Hematopoietic multipotent progenitor cell treated with erythropoietin and hydrocortisone succinate and interleukin-3 and kit ligand, for 4 days (in vitro differentiated cells): ENCODE measurements at regions not wholly inside any gene's neighbourhood (a gene's known extent, or its start where the extent isn't known, plus 50 kb on each side); places are given as distances from the start of the nearest gene placed in this dataset.
A peak's percentile ranks its signal among the peaks of the same experiment; 100 is the strongest.
"Not testable (repeated sequence)": the region's sequence is repeated elsewhere in the genome, so short reads cannot be mapped to it uniquely, and the experiment has no call there.

Experiments
- DNase-seq: peaks from one replicate; pipeline ENCODE4 v3.0.0-alpha.2; 2015

- no peak for DNase-seq
Measured at GRCh38 chr21:41630249-41630648, 122.3 kb upstream of the TMPRSS2 start.

GRCh38 chr21:41628256-41628655 is 120.3 kb upstream of the TMPRSS2 start:
- no peak for DNase-seq

- no peak for DNase-seq
Measured at GRCh38 chr21:41627428-41627827, 119.5 kb upstream of the TMPRSS2 start.

GRCh38 chr21:41626021-41626420 is 118.1 kb upstream of the TMPRSS2 start:
- DNase-seq = no peak

- DNase-seq = no peak
Measured at GRCh38 chr21:41625428-41625827, 117.5 kb upstream of the TMPRSS2 start.

- no peak for DNase-seq
Measured at GRCh38 chr21:41624674-41625310, 116.8 kb upstream of the TMPRSS2 start.

GRCh38 chr21:41623945-41624344 is 116.0 kb upstream of the TMPRSS2 start:
- no peak for DNase-seq

GRCh38 chr21:41622831-41623548 is 115.0 kb upstream of the TMPRSS2 start:
- no peak for DNase-seq

- DNase-seq = no peak
Measured at GRCh38 chr21:41622201-41622600, 114.2 kb upstream of the TMPRSS2 start.

GRCh38 chr21:41621513-41621912 is 113.6 kb upstream of the TMPRSS2 start:
- no peak for DNase-seq

GRCh38 chr21:41620982-41621381 is 113.0 kb upstream of the TMPRSS2 start:
- DNase-seq = no peak

GRCh38 chr21:41620541-41620940 is 112.6 kb upstream of the TMPRSS2 start:
- DNase-seq = no peak

- no peak for DNase-seq
Measured at GRCh38 chr21:41616031-41616591, 108.2 kb upstream of the TMPRSS2 start.

GRCh38 chr21:41615613-41616012 is 107.7 kb upstream of the TMPRSS2 start:
- no peak for DNase-seq

GRCh38 chr21:41614511-41614910 is 106.6 kb upstream of the TMPRSS2 start:
- DNase-seq = no peak

GRCh38 chr21:41613533-41613909 is 105.6 kb upstream of the TMPRSS2 start:
- no peak for DNase-seq

- peak; percentile 44 for DNase-seq
Measured at GRCh38 chr21:41612674-41613532, 104.9 kb upstream of the TMPRSS2 start.

GRCh38 chr21:41611966-41612606 is 104.1 kb upstream of the TMPRSS2 start:
- no peak for DNase-seq

- no peak for DNase-seq
Measured at GRCh38 chr21:41611441-41611840, 103.5 kb upstream of the TMPRSS2 start.

- not testable (repeated sequence) for DNase-seq
Measured at GRCh38 chr21:41610840-41611115, 102.8 kb upstream of the TMPRSS2 start.

GRCh38 chr21:41610042-41610839 is 102.3 kb upstream of the TMPRSS2 start:
- peak; percentile 71 for DNase-seq

GRCh38 chr21:41606706-41607105 is 98.7 kb upstream of the TMPRSS2 start:
- no peak for DNase-seq
